ENCODE measurements at regions not wholly inside any gene's neighbourhood (a gene's known extent, or its start where the extent isn't known, plus 50 kb on each side); places are given as distances from the start of the nearest gene placed in this dataset.
"Not testable (repeated sequence)": the region's sequence is repeated elsewhere in the genome, so short reads cannot be mapped to it uniquely, and the experiment has no call there.

DNA sequence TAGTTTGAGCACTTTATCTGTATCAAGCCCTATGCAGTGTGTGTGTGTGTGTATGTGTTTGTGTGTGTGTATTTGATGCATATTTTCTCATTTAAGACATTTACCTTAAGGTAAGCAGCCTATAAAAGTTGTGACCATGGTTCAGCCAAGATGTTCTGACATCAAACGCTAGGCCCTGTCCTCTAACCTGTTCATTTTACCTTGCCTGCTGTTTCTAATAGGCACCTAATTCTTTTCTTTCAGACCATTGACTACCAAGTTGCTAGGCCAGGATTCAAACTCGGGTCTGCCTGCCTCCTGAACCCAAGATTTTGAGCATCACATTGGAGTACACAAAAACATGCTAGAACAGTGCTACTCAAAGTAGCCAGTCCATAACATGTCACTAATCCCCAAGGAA is 274.5 kb downstream of the PLK2 start:
- DNase-seq: no peak
- ATAC-seq: no peak
- intact Hi-C loops (cut with micrococcal nuclease): no loop called here

DNA sequence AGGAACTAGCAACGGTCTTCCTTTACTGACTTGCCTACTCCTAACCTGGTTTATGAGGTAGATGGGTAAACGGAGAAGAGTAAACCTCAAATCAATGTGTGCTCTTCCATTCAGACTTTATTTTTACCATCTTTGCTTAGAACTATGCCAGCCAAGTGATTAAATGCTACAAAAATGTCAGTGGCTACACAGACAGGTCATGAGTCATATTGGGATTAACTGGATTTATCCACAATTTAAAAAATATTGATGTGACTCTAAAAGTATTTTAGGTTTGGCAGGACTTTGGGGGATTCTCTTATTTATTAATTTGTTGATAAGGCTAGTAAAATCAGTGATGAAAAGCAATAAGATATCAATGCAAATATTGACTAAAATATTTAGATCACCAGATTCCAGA is 275.0 kb downstream of the PLK2 start:
- intact Hi-C loops (cut with micrococcal nuclease): no loop called here
- DNase-seq (no peak), ATAC-seq (no peak)

DNA sequence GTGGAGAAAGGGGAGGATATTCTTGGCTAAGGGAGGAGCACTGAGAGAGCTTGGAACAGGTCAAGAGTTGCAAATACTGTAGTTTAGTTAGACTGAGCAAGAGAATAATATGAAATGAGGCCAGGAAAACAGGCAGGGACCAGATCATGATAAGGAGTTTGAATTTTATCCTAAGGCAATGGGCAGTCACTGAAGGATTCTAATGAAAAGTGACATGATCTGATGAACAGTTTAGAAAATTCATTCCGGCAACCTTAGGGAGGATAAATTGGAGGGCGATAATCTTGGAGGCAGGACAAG is 276.1 kb downstream of the PLK2 start:
- intact Hi-C loops (cut with micrococcal nuclease): no loop called here
- DNase-seq (no peak), ATAC-seq (no peak)

DNA sequence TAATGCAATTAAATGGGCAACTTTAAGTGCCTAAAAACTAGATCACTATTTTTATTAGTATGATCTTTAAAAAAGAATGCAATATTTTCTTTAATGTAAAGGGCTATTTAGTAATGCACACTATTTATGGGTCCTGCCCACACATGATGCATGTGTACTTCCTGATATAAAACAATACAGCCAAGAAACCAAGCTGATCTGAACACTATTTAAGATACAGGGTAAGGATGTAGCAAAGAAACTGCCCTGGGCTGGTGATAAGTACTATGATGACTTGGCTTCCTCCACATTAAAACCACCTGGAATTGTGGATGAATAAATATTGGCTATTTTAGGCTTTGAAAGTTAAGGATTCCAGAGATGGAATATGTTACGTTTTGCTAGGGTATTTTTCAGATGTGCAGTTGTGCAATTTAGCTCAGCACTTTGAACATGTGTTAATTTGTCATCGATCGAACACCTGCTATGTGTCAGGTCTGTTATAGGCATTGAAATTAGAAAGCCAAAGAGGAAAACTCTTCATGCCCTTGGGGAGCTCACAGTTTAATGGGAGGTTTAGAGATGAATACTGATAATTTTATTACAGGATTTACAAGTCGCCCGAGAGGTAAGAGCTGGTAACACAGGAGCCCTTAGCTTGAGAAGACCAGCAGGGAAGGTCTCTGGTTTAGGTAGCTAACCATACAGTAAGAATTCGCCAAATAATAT is 276.7 kb downstream of the PLK2 start:
- no peak for ATAC-seq

DNA sequence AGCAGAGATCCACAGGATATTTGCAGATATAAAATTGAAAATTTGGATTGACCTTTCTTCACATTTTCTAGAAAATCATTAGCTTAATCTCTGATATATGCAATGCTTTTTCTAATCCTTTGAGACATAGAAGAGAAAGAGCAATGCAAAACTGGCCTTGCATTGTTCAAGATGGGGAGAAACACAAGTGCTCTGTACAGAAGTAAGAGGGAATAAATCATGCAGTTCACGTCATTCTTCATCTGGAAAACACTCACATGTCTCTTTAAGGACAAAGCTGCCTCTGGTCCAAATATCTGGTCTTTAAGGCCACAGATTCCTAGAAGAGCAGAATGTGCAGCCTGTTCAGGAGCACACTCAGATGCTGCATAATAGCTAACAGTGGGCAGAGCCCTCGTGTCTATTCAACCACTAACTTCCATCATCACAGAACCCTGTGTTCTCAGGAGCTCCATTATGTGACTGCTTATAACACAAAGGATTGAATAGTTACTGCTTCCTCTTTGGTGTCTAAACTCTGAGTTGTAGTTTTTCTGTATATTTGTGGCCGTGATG is 277.5 kb downstream of the PLK2 start:
- intact Hi-C loops (cut with micrococcal nuclease): no loop called here
- ATAC-seq (peak; percentile 23), DNase-seq (no peak)

More for the DNA sequence above, 276.7 kb downstream of the PLK2 start:
- DNase-seq: no peak
- intact Hi-C loops (cut with micrococcal nuclease): no loop called here

DNA sequence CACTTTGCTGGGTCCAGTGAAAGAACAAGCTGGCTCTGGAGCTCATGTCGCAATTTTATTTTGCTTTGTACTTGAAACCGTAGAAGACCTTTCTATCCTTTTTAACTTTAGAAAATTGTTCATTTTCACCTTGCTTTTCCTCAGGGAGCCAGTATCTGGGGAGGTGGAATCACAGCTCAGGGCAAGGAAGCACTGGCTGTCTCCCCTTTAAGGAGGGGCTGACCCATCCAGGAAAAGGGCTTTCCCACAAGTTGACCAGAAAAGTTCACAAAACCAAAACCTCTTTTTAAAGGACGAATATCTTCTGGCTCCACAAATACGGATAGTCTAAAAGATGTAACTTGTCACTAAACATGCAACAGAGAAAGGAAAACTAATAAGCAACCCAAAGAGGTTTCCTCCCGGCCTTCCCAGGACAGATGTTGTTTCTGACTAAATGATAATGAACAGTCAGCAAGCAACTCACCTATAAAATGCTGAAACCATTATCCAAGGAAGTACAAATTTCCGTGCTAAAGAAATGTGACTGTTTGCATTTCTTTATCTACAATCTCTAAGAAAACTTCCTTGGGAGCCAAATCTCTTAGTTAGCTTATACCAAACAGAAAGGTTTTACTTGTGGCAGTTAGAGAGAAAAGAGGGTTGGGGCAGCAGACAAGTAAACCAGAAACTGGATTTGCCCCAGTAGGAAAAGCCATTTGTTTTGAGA is 278.2 kb downstream of the PLK2 start:
- intact Hi-C loops (cut with micrococcal nuclease): no loop called here
- DNase-seq: no peak
- no peak for ATAC-seq

DNA sequence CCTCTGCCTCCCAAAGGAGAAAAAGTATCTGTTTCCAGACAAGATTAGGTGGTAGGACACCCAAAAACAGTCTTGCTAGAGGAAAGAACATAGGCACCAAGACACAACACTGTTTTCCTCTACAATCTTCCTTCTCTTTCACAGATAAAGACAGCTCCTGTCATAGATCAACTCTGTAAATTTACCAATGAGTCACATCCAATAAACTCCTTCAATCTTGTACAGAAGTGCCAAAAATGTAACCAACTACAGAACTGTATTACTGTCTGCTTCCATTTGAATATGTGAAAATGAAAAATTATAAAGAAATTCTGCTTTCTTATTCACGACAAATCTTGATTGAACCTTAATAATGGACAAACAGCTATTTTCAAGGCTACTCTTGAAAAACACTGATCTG is 286.9 kb downstream of the PLK2 start:
- DNase-seq (no peak), ATAC-seq (no peak)
- intact Hi-C loops (cut with micrococcal nuclease): no loop called here

DNA sequence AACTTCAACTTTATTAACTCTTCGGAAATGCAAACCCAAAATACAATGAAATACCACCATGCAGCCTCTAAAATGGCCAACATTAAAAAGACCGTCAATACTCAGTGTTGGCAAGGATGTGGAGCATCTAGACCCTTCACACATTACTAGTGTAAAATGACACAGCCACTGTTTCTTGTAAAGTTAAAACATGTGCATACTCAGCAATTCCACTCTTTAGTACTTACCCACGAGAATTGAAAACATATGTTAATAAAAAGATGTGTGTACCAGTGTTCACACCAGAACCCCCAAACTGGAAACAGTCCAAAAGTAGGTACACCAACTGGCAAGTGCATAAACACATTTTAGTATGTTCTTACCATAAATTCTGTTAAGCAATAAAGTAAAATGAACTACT is 294.7 kb downstream of the PLK2 start:
- DNase-seq: no peak

DNA sequence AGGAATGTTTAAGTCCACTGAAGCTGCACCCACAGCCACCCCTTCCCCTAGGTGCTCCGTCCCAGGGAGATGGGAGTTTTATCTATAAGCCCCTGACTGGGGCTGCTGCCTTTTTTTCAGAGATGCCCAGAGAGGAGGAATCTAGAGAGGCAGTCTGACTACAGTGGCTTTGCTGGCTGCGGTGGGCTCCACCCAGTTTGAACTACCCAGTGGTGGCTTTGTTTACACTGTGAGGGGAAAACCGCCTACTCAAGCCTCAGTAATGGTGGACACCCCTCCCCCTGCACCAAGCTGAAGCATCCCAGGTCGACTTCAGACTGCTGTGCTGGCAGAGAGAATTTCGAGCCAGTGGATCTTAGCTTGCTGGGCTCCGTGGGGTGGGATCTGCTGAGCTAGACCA is 298.0 kb downstream of the PLK2 start:
- DNase-seq; ATAC-seq; intact Hi-C loops (cut with micrococcal nuclease): not testable (repeated sequence)

More for the DNA sequence above, 294.7 kb downstream of the PLK2 start:
- ATAC-seq: no peak
- intact Hi-C loops (cut with micrococcal nuclease): no loop called here

DNA sequence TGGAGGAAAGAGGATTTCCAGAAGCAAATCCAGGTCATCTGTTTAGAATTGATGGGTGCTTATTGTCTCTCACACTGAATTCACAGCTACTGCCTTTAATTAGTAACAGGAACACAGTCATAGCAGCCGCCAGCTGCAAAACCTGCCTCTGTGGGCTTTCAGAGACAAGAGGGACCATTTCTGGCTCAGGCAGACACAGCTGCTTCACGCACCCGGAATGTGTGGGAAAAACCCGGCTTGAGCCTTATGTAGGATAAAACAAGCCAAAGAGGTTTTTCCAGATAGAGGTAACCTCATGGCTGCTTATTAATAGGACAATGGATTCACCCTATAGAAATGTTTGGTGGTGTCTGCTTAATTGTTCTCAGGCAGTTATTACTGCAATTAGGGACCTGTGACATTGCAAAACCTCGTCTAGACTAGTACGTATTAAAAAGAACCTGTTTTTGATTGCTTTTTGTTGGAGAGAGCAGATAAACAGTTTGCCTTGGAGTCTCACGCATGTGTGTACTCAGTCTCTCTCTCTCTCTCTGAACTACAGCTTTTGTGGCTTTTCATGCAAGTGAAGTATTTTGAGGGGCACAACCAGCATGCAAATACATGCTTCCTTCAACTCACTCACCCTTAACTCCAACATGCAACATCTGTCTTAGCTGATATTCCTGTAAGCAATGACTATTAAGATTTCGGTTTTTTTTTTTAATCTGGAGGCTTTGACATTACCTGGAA is 302.7 kb downstream of the PLK2 start:
- intact Hi-C loops (cut with micrococcal nuclease): no loop called here
- peak; percentile 35 for DNase-seq
- peak; percentile 75 for ATAC-seq

DNA sequence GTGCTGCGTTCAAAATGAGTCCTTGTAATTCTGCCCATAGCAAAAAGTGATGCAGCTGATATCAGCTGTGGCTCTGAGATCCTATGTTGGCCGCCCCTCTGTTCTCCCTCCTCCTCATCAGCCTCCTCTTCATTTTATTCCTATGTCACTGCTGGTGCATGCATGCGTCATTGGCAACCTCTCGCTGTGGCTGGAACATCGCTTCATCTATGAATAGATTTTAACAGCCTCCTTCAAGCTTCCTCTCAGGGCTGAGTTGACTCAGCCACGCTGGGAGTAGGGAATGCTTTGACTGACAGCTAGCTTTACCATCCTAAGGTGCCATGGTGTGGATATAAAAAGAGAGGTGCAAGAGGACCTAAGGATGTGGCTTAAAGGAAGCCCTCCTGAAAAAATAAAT is 303.5 kb downstream of the PLK2 start:
- intact Hi-C loops (cut with micrococcal nuclease): no loop called here
- peak; percentile 63 for ATAC-seq
- peak; percentile 38 for DNase-seq

DNA sequence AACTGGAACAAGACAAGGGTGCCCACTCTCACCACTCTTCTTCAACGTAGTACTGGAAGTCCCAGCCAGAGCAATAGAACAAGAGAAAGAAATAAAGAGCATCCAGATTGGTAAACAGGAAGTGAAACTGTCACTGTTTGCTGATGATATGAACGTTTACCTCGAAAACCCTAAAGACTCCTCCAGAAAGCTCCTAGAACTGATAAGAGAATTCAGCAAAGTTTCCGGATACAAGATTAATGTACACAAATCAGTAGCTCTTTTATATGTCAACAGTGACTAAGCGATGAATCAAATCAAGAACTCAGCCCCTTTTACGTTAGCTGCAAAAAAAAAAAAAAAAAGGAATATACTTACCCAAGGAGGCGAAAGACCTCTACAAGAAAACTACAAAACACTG is 306.6 kb downstream of the PLK2 start:
- intact Hi-C loops (cut with micrococcal nuclease): no loop called here
- DNase-seq (no peak), ATAC-seq (no peak)

DNA sequence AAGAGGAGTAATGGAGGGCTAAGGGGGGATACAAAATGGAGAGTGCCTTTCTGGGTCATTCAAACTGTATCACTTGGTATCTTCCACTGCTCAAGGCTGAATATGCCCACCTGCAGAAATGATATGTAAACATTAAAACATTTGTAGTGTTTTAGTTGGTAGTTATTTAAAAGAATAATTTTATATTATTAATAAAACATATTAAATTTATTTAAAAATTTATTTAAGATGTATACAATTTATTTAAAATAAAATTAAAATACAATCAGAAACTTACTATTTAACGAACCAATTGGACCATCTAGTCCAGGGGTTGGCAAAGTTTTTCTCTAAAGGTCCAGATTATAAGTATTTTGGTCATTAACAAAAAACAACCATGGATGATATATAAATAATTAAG is 308.5 kb downstream of the PLK2 start:
- intact Hi-C loops (cut with micrococcal nuclease): no loop called here
- ATAC-seq (no peak), DNase-seq (no peak)

DNA sequence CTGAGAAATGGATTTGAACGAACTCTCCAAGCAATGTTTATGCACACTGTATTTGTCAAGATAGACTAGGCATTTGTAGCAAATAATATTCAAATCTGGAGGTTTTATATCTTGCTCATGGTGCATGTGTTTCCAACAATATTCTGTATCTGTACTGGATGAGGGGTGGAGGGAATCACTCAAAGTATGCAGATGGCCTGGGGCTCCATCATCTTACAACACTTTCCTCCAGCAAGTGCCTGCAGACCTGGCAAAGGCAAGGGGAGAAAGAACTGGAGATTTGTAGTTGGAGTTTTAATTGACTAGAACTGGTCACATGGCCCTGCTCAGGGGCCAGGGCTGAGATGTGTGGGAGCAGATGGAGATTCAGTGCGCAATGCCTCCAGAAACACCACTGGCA is 309.0 kb downstream of the PLK2 start:
- intact Hi-C loops (cut with micrococcal nuclease): no loop called here
- DNase-seq (no peak), ATAC-seq (no peak)

DNA sequence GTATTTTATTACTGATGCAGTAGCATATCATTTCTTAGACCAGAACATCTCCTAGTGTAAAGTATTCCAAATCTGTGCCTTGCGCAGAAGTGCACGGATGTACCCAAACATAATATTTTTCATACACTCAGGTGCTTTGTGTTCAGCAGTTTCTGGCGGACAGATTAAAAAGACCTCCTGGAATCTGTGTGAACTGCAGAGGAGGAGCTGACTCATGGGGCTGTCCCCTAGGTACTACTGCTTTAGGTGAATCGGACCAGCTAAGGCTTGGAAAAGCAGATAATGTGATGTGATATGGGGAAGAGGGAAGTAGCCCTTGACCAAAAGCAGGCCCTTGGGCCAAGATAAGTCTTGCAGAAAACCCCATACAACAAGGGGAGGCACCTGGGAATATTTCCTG is 310.1 kb downstream of the PLK2 start:
- ATAC-seq: no peak
- intact Hi-C loops (cut with micrococcal nuclease): no loop called here
- no peak for DNase-seq

DNA sequence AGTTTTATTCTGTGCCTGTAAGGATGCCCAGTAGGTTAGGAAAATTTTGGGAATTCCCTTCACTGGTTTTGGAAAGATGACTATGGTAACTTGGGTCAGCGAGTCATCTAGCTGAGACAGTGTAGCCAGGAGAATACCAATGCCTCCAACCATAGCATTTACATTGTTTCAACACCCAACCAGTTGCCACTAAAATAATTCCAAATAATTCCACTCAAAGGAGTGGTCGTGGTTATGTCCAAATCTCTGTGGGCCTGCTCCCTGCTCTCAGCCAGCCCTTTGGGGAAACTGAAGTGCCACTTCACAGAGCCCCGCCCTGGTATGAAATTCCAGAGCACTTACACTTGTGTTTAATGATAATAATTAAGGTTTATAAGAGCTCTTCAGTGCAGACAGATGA is 310.5 kb downstream of the PLK2 start:
- DNase-seq (no peak), ATAC-seq (no peak)
- intact Hi-C loops (cut with micrococcal nuclease): no loop called here

DNA sequence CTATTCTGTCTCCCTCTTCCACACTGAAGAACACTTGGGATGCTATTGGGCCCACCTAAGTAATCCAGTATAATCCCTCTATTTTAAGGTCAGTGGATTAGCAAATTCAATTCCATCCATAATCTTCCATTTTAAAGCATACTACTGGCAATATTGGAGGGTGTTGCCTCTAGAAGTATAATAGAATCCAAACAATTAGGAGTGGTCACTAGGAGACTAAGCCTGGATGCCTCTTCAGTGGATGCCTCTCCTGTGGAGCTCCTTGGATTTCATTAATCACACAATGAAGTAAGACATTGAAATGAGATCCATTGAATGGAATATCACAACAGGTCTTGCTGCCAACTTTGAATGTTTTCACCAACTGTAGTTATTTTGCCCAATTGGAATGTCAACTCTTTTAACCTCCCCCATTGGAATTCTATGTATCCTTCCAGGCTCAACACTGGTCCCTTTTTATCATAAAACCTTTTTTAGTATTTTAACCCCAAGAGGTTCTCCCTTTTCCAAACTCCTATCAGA is 311.6 kb downstream of the PLK2 start:
- intact Hi-C loops (cut with micrococcal nuclease): no loop called here

DNA sequence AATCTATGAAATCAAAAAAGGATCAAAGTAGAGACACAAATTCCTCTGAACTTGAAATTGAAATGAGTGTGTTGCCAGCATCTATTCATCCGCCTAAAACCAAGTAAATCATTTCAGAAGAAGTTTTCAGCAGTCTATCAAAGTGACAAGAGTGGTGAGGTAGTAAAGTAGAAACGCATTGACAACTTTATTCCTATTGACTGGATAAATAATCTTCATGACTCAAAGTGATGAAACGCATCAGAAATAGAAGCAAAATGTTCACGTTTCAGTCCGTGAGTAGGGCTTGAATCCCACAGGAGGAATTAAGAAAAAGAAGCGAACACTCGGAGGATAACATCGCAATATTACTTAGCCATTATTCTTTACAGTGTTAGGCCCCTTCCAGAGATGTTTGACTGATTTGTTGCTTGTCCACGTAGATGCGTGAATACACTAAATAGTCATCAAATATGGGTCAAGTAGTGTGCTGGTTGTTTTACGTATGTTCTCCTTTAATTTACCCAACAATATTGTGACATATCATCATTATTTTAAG is 314.4 kb downstream of the PLK2 start:
- intact Hi-C loops (cut with micrococcal nuclease): no loop called here
- ATAC-seq (no peak), DNase-seq (no peak)

More for the DNA sequence above, 311.6 kb downstream of the PLK2 start:
- ATAC-seq (no peak), DNase-seq (no peak)

DNA sequence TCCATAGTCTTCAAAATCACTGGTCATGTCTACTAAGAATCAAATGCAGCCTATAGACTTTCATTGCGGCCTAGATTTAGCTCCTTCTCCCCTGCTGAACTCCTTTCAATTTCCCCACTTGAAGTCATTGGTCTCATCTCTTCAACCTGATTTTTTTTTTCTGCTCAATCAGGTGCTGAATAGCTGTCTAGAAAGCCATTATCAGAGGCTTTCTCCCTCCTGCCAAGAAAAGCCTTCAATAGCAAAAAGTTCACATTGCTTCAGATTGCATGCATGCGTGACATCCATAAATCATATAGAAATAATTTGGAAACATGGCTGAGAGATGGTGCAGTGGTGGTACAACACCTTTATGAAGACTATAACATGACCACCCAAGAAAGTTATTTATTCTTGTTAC is 316.2 kb downstream of the PLK2 start:
- DNase-seq (no peak), ATAC-seq (no peak)
- intact Hi-C loops (cut with micrococcal nuclease): no loop called here

DNA sequence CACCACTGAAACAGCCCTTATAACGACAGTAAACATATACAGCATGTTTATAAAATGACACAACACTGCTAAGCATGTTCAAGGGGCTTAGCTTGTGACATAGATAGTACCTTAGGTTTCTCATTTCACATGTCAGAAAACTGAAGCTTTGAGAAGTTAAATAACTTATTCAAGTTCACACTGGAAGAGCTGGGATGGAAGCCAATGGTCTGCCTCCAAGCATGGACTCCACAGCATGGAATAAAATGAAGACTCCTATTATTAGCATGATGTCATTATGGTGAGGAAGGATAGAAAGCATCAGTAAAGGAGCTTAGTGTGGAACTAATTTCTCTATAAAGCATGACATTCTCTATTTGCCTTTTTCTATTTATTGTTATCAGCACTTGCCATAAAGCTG is 316.7 kb downstream of the PLK2 start:
- ATAC-seq (no peak), DNase-seq (no peak)
- intact Hi-C loops (cut with micrococcal nuclease): no loop called here

Data from left ventricle myocardium superior (tissue), 1 donor.